ENCODE measurements at regions not wholly inside any gene's neighbourhood (a gene's known extent, or its start where the extent isn't known, plus 50 kb on each side); places are given as distances from the start of the nearest gene placed in this dataset.

- ATAC-seq (no peak), DNase-seq (ENCODE audit: low spot score) (no peak)
- POLR2A ChIA-PET: no interaction called here
- Mint-ChIP-seq H3K27ac (no peak overlapping the region), H3K9me3 (peaks cover 25% of the 10 kb centered on the region), H3K27me3 (ENCODE audit: low read depth) (no peaks in the 10 kb centered on the region; the same call in 1 of the 2 replicates), H3K36me3 (peaks cover 32% of the 10 kb centered on the region), H3K4me1 (no peaks in the 10 kb centered on the region), H3K4me3 (no peak overlapping the region)
- CTCF ChIA-PET: no interaction called here
- no peak for TF ChIP-seq ZBTB21 (CRISPR knock-in tag; IDR thresholded peaks at IDR 0.05; ENCODE audit: borderline replicate concordance)
- no peak for TF ChIP-seq FOXP4 (CRISPR knock-in tag; IDR thresholded peaks at IDR 0.05)
- no peak for TF ChIP-seq JAZF1 (CRISPR knock-in tag; IDR thresholded peaks at IDR 0.05)
- no peak for TF ChIP-seq SOX15 (CRISPR knock-in tag; IDR thresholded peaks at IDR 0.05)
- no peak for TF ChIP-seq CDX4 (CRISPR knock-in tag; IDR thresholded peaks at IDR 0.05; ENCODE audit: borderline replicate concordance)
- no peak for TF ChIP-seq ZNF281 (CRISPR knock-in tag; IDR thresholded peaks at IDR 0.05)
- no peak for TF ChIP-seq ZNF232 (CRISPR knock-in tag; IDR thresholded peaks at IDR 0.05)
- TF ChIP-seq FOXP1 (CRISPR knock-in tag; IDR thresholded peaks at IDR 0.05; ENCODE audit: borderline replicate concordance): no peak
- no peak for TF ChIP-seq RORB (CRISPR knock-in tag; IDR thresholded peaks at IDR 0.05)
- TF ChIP-seq PREB (CRISPR knock-in tag; IDR thresholded peaks at IDR 0.05; ENCODE audit: borderline replicate concordance): no peak
- TF ChIP-seq NFE2L1 (CRISPR knock-in tag; IDR thresholded peaks at IDR 0.05): no peak
- TF ChIP-seq, protein P1, sequence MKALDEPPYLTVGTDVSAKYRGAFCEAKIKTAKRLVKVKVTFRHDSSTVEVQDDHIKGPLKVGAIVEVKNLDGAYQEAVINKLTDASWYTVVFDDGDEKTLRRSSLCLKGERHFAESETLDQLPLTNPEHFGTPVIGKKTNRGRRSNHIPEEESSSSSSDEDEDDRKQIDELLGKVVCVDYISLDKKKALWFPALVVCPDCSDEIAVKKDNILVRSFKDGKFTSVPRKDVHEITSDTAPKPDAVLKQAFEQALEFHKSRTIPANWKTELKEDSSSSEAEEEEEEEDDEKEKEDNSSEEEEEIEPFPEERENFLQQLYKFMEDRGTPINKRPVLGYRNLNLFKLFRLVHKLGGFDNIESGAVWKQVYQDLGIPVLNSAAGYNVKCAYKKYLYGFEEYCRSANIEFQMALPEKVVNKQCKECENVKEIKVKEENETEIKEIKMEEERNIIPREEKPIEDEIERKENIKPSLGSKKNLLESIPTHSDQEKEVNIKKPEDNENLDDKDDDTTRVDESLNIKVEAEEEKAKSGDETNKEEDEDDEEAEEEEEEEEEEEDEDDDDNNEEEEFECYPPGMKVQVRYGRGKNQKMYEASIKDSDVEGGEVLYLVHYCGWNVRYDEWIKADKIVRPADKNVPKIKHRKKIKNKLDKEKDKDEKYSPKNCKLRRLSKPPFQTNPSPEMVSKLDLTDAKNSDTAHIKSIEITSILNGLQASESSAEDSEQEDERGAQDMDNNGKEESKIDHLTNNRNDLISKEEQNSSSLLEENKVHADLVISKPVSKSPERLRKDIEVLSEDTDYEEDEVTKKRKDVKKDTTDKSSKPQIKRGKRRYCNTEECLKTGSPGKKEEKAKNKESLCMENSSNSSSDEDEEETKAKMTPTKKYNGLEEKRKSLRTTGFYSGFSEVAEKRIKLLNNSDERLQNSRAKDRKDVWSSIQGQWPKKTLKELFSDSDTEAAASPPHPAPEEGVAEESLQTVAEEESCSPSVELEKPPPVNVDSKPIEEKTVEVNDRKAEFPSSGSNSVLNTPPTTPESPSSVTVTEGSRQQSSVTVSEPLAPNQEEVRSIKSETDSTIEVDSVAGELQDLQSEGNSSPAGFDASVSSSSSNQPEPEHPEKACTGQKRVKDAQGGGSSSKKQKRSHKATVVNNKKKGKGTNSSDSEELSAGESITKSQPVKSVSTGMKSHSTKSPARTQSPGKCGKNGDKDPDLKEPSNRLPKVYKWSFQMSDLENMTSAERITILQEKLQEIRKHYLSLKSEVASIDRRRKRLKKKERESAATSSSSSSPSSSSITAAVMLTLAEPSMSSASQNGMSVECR (CRISPR knock-in tag; IDR thresholded peaks at IDR 0.05; ENCODE audit: borderline replicate concordance): no peak
- TF ChIP-seq, protein P2, sequence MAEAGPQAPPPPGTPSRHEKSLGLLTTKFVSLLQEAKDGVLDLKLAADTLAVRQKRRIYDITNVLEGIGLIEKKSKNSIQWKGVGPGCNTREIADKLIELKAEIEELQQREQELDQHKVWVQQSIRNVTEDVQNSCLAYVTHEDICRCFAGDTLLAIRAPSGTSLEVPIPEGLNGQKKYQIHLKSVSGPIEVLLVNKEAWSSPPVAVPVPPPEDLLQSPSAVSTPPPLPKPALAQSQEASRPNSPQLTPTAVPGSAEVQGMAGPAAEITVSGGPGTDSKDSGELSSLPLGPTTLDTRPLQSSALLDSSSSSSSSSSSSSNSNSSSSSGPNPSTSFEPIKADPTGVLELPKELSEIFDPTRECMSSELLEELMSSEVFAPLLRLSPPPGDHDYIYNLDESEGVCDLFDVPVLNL (CRISPR knock-in tag; IDR thresholded peaks at IDR 0.05; ENCODE audit: borderline replicate concordance, low read depth): no peak
- TF ChIP-seq ZNF416 (CRISPR knock-in tag; IDR thresholded peaks at IDR 0.05): no peak
- TF ChIP-seq MYBL2 (CRISPR knock-in tag; IDR thresholded peaks at IDR 0.05): no peak
- TF ChIP-seq, protein P3, sequence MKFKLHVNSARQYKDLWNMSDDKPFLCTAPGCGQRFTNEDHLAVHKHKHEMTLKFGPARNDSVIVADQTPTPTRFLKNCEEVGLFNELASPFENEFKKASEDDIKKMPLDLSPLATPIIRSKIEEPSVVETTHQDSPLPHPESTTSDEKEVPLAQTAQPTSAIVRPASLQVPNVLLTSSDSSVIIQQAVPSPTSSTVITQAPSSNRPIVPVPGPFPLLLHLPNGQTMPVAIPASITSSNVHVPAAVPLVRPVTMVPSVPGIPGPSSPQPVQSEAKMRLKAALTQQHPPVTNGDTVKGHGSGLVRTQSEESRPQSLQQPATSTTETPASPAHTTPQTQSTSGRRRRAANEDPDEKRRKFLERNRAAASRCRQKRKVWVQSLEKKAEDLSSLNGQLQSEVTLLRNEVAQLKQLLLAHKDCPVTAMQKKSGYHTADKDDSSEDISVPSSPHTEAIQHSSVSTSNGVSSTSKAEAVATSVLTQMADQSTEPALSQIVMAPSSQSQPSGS (CRISPR knock-in tag; IDR thresholded peaks at IDR 0.05; ENCODE audit: borderline replicate concordance, low read depth): no peak
- no peak for TF ChIP-seq HMGA2 (CRISPR knock-in tag; IDR thresholded peaks at IDR 0.05)
- TF ChIP-seq ZNF512 (CRISPR knock-in tag; IDR thresholded peaks at IDR 0.05; ENCODE audit: borderline replicate concordance): no peak
- no peak for TF ChIP-seq TEAD4 (CRISPR knock-in tag; IDR thresholded peaks at IDR 0.05)
These were observed 188.7 kb downstream of the ZNF716 start for GRCh38 chr7:57638666-57639065.

All from WTC11 (cell line).